ENCODE measurements at regions not wholly inside any gene's neighbourhood (a gene's known extent, or its start where the extent isn't known, plus 50 kb on each side); places are given as distances from the start of the nearest gene placed in this dataset.

DNA sequence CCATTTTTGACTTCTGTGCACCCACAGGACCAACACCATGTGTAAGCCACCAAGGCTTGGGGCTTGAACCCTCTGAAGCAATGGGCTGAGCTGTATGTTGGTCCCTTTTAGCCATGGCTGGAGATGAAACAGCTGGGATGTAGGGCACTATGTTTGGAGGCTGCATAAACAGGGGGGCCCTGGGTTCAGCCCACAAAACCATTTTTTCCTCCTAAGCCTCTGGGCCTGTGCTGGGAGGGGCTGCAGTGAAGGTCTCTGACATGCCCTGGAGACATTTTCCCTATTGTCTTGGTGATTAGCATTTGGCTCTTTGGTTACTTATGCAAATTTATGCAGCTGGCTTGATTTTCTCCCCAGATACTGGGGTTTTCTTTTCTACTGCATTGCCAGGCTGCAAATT is 144.9 kb downstream of the ZNF326 start:
- TF ChIP-seq, protein P1, sequence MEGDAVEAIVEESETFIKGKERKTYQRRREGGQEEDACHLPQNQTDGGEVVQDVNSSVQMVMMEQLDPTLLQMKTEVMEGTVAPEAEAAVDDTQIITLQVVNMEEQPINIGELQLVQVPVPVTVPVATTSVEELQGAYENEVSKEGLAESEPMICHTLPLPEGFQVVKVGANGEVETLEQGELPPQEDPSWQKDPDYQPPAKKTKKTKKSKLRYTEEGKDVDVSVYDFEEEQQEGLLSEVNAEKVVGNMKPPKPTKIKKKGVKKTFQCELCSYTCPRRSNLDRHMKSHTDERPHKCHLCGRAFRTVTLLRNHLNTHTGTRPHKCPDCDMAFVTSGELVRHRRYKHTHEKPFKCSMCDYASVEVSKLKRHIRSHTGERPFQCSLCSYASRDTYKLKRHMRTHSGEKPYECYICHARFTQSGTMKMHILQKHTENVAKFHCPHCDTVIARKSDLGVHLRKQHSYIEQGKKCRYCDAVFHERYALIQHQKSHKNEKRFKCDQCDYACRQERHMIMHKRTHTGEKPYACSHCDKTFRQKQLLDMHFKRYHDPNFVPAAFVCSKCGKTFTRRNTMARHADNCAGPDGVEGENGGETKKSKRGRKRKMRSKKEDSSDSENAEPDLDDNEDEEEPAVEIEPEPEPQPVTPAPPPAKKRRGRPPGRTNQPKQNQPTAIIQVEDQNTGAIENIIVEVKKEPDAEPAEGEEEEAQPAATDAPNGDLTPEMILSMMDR (IDR thresholded peaks at IDR 0.05; ENCODE audit: low read depth, low read length), result no peak
- no peak for TF ChIP-seq EZH2phosphoT487 (IDR thresholded peaks at IDR 0.05; ENCODE audit: low read depth)

Measured in OCI-LY3 (cell line).